ENCODE measurements at regions not wholly inside any gene's neighbourhood (a gene's known extent, or its start where the extent isn't known, plus 50 kb on each side); places are given as distances from the start of the nearest gene placed in this dataset.

DNA sequence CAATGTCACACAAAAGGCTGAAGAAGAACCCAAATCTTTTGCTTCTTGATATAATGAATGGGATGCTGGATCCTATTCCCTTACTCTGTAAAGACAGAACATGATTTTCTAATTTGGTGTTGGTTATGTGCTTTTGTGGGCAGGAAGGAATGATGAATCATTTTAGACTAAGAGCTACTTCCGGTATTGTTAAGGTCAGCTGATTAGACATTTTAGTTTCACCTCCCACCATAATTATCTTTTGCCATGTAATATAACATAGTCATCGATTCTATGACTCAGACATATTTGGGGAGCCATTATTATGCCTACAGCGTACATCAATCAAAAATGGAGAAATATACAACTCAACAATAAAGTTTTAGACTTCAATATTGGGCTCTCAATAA, 265.3 kb downstream of the ZNF674 start:
- TF ChIP-seq, protein P1, sequence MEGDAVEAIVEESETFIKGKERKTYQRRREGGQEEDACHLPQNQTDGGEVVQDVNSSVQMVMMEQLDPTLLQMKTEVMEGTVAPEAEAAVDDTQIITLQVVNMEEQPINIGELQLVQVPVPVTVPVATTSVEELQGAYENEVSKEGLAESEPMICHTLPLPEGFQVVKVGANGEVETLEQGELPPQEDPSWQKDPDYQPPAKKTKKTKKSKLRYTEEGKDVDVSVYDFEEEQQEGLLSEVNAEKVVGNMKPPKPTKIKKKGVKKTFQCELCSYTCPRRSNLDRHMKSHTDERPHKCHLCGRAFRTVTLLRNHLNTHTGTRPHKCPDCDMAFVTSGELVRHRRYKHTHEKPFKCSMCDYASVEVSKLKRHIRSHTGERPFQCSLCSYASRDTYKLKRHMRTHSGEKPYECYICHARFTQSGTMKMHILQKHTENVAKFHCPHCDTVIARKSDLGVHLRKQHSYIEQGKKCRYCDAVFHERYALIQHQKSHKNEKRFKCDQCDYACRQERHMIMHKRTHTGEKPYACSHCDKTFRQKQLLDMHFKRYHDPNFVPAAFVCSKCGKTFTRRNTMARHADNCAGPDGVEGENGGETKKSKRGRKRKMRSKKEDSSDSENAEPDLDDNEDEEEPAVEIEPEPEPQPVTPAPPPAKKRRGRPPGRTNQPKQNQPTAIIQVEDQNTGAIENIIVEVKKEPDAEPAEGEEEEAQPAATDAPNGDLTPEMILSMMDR (IDR thresholded peaks at IDR 0.05; ENCODE audit: borderline replicate concordance, extremely low read depth, low read length, poor library complexity, severe bottlenecking): no peak
- no peak for TF ChIP-seq EZH2 (IDR thresholded peaks at IDR 0.05; ENCODE audit: borderline replicate concordance, low read depth, low read length, severe bottlenecking)
